Trophoblast cell (in vitro differentiated cells and primary cell): ENCODE measurements at regions not wholly inside any gene's neighbourhood (a gene's known extent, or its start where the extent isn't known, plus 50 kb on each side); places are given as distances from the start of the nearest gene placed in this dataset.

ENCODE experiments used
- DNase-seq, 2 donors: peaks; one replicate each; pipeline ENCODE4 v3.0.0-alpha.2; 2016
- H2AFZ ChIP-seq: 2 replicates; pipeline ENCODE4 v1.6.1; 2013; ENCODE audit warnings: low read length, moderate library complexity, mild to moderate bottlenecking; ENCODE audit not compliant: insufficient read depth, poor library complexity
- H2AK5ac ChIP-seq: 2 replicates; pipeline ENCODE4 v1.6.1; 2013; ENCODE audit warnings: mild to moderate bottlenecking, low read length
- H2BK120ac ChIP-seq: 2 replicates; pipeline ENCODE4 v1.6.1; 2013; ENCODE audit warnings: low read length, mild to moderate bottlenecking, moderate library complexity; ENCODE audit not compliant: insufficient read depth, poor library complexity
- H2BK12ac ChIP-seq: 2 replicates; pipeline ENCODE4 v1.6.1; 2013; ENCODE audit warnings: mild to moderate bottlenecking, low read length, moderate library complexity
- H2BK5ac ChIP-seq: 2 replicates; pipeline ENCODE4 v1.6.1; 2013; ENCODE audit warnings: low read length, low read depth, moderate library complexity, mild to moderate bottlenecking; ENCODE audit not compliant: poor library complexity
- H3K14ac ChIP-seq: 2 replicates; pipeline ENCODE4 v1.6.1; 2013; ENCODE audit warnings: mild to moderate bottlenecking, low read length
- H3K18ac ChIP-seq: 2 replicates; pipeline ENCODE4 v1.6.1; 2013; ENCODE audit warnings: mild to moderate bottlenecking, low read length
- H3K23ac ChIP-seq: 2 replicates; pipeline ENCODE4 v1.6.1; 2013; ENCODE audit warnings: low read length
- H3K27ac ChIP-seq: 2 replicates; pipeline ENCODE4 v1.5.1; 2013; ENCODE audit warnings: low read depth, mild to moderate bottlenecking, inconsistent platforms, low read length, moderate library complexity
- H3K27me3 ChIP-seq: 2 replicates; pipeline ENCODE4 v1.6.1; 2013; ENCODE audit warnings: inconsistent platforms, mild to moderate bottlenecking, low read length, moderate library complexity; ENCODE audit not compliant: insufficient read depth
- H3K36me3 ChIP-seq, 2 experiments: 1 replicate in 1 of 2; 2 replicates in 1 of 2; pipeline ENCODE4 v1.6.1; 2013; ENCODE audit warnings: low read length in 2 of 2, mild to moderate bottlenecking in 2 of 2, moderate library complexity in 1 of 2; ENCODE audit not compliant: insufficient read depth in 2 of 2, control insufficient read depth in 1 of 2
- H3K4ac ChIP-seq: 2 replicates; pipeline ENCODE4 v1.6.1; 2013; ENCODE audit warnings: low read depth, mild to moderate bottlenecking, low read length, moderate library complexity
- H3K4me1 ChIP-seq, 2 experiments: 1 replicate in 1 of 2; 2 replicates in 1 of 2; pipeline ENCODE4 v1.6.1; 2013; ENCODE audit warnings: low read length in 2 of 2, mild to moderate bottlenecking in 2 of 2, moderate library complexity in 1 of 2; ENCODE audit not compliant: insufficient read depth in 2 of 2, control insufficient read depth in 1 of 2
- H3K4me2 ChIP-seq: 2 replicates; pipeline ENCODE4 v1.6.1; 2013; ENCODE audit warnings: inconsistent platforms, mild to moderate bottlenecking, low read length, moderate library complexity
- H3K4me3 ChIP-seq: 2 replicates; pipeline ENCODE4 v1.5.1; 2013; ENCODE audit warnings: mild to moderate bottlenecking, low read depth, low read length, inconsistent platforms
- H3K79me1 ChIP-seq: one replicate; pipeline ENCODE4 v1.6.1; 2013; ENCODE audit warnings: low read length
- H3K79me2 ChIP-seq: 2 replicates; pipeline ENCODE4 v1.6.1; 2013; ENCODE audit warnings: low read length, mild to moderate bottlenecking; ENCODE audit not compliant: control insufficient read depth, insufficient read depth, poor library complexity
- H3K9ac ChIP-seq: 2 replicates; pipeline ENCODE4 v1.6.1; 2013; ENCODE audit warnings: mild to moderate bottlenecking, low read length
- H3K9me3 ChIP-seq: 2 replicates; pipeline ENCODE4 v1.6.1; 2013; ENCODE audit warnings: low read depth, mild to moderate bottlenecking, control low read depth, inconsistent platforms, low read length; ENCODE audit not compliant: insufficient read depth
- H4K12ac ChIP-seq: 2 replicates; pipeline ENCODE4 v1.6.1; 2013; ENCODE audit warnings: low read depth, mild to moderate bottlenecking, low read length, moderate library complexity
- H4K8ac ChIP-seq: 2 replicates; pipeline ENCODE4 v1.6.1; 2013; ENCODE audit warnings: low read depth, mild to moderate bottlenecking, low read length, moderate library complexity
- H4K91ac ChIP-seq: one replicate; pipeline ENCODE4 v1.6.1; 2013; ENCODE audit warnings: low read depth, mild to moderate bottlenecking, low read length, moderate library complexity
- WGBS: extraction: QIAGEN DNeasy Blood & Tissue Kit; methylation state at CpG from one replicate; pipeline ENCODE4 v1.1.7; 2013; ENCODE audit warnings: missing lambda C conversion rate; ENCODE audit not compliant: insufficient read length, insufficient coverage; ENCODE audit errors: extremely low coverage; 5-methylcytosine and 5-hydroxymethylcytosine counted together

GRCh38 chr4:117664706-117665444 lies 369.4 kb upstream of the NDST3 start:
- Histone ChIP-seq H3K4me2 (no peak overlapping the region), H3K18ac (no peak overlapping the region), H3K9me3 (no peaks in the 10 kb centered on the region), H2BK120ac (no peak overlapping the region), H4K91ac (no peak overlapping the region), H2AFZ (no peak overlapping the region), H3K27me3 (no peaks in the 10 kb centered on the region), H3K9ac (no peak overlapping the region), H3K23ac (no peak overlapping the region), H2BK5ac (no peak overlapping the region), H4K12ac (no peak overlapping the region), H3K27ac (no peak overlapping the region), H3K79me2 (no peaks in the 10 kb centered on the region), H2BK12ac (no peak overlapping the region), H3K36me3 (no peaks in the 10 kb centered on the region), H4K8ac (no peak overlapping the region), H3K4me1 (no peaks in the 10 kb centered on the region), H2AK5ac (no peak overlapping the region), H3K14ac (no peak overlapping the region), H3K4me3 (no peak overlapping the region), H3K4ac (no peak overlapping the region), H3K79me1 (no peaks in the 10 kb centered on the region)
- no peak for DNase-seq
- WGBS, result no CpG with 5 or more reads among the region's 3 CpGs

- Histone ChIP-seq H3K79me1 (no peaks in the 10 kb centered on the region), H3K23ac (no peak overlapping the region), H2BK5ac (no peak overlapping the region), H3K27ac (no peak overlapping the region), H3K18ac (no peak overlapping the region), H3K79me2 (no peaks in the 10 kb centered on the region), H3K14ac (no peak overlapping the region), H3K27me3 (no peaks in the 10 kb centered on the region), H3K4ac (no peak overlapping the region), H4K8ac (no peak overlapping the region), H3K4me2 (no peak overlapping the region), H3K36me3 (no peaks in the 10 kb centered on the region), H2AFZ (no peak overlapping the region), H3K9me3 (peaks cover 4% of the 10 kb centered on the region), H3K9ac (no peak overlapping the region), H3K4me3 (no peak overlapping the region), H3K4me1 (no peaks in the 10 kb centered on the region), H4K12ac (no peak overlapping the region), H4K91ac (no peak overlapping the region), H2AK5ac (no peak overlapping the region), H2BK12ac (no peak overlapping the region), H2BK120ac (no peak overlapping the region)
- WGBS, result no CpG with 5 or more reads among the region's 1 CpG
- DNase-seq, result no peak
These were observed 358.1 kb upstream of the NDST3 start for GRCh38 chr4:117676153-117676552.

DNA sequence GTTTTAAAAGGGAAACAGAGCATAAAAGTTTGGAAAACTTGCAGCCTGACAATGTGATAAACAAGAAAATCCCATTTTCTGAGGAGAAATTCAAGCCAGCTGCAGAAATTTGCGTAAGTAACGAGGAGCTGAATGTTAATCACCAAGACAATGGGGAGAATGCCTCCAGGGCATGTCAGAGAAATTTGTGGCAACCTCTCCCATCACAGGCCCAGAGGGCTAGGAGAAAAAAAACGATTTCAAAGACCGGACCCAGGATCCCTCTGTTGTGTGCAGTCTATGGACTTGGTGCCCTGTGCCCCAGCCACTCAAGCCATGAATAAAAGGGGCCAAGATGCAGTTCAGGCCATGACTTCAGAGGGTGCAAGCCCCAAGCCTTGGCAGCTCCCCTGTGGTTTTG lies 355.4 kb upstream of the NDST3 start:
- no peak overlapping the region for H3K23ac ChIP-seq
- no peak overlapping the region for H2BK120ac ChIP-seq
- H3K4me1 ChIP-seq, result no peaks in the 10 kb centered on the region
- no peak overlapping the region for H3K4me3 ChIP-seq
- no peak overlapping the region for H4K8ac ChIP-seq
- H3K79me1 ChIP-seq, result no peaks in the 10 kb centered on the region
- H3K4me2 ChIP-seq, result no peak overlapping the region
- H3K14ac ChIP-seq, result no peak overlapping the region
- H2BK5ac ChIP-seq, result no peak overlapping the region
- H3K9ac ChIP-seq, result no peak overlapping the region
- no peak overlapping the region for H4K12ac ChIP-seq
- WGBS, result no CpG with 5 or more reads among the region's 4 CpGs
- no peak overlapping the region for H3K18ac ChIP-seq
- H3K36me3 ChIP-seq, result no peaks in the 10 kb centered on the region
- no peak overlapping the region for H2AK5ac ChIP-seq
- no peak overlapping the region for H2AFZ ChIP-seq
- no peak overlapping the region for H3K27ac ChIP-seq
- H2BK12ac ChIP-seq, result no peak overlapping the region
- H4K91ac ChIP-seq, result no peak overlapping the region
- no peaks in the 10 kb centered on the region for H3K79me2 ChIP-seq
- DNase-seq, result no peak
- H3K9me3 ChIP-seq, result peaks cover 4% of the 10 kb centered on the region
- no peaks in the 10 kb centered on the region for H3K27me3 ChIP-seq
- no peak overlapping the region for H3K4ac ChIP-seq

DNA sequence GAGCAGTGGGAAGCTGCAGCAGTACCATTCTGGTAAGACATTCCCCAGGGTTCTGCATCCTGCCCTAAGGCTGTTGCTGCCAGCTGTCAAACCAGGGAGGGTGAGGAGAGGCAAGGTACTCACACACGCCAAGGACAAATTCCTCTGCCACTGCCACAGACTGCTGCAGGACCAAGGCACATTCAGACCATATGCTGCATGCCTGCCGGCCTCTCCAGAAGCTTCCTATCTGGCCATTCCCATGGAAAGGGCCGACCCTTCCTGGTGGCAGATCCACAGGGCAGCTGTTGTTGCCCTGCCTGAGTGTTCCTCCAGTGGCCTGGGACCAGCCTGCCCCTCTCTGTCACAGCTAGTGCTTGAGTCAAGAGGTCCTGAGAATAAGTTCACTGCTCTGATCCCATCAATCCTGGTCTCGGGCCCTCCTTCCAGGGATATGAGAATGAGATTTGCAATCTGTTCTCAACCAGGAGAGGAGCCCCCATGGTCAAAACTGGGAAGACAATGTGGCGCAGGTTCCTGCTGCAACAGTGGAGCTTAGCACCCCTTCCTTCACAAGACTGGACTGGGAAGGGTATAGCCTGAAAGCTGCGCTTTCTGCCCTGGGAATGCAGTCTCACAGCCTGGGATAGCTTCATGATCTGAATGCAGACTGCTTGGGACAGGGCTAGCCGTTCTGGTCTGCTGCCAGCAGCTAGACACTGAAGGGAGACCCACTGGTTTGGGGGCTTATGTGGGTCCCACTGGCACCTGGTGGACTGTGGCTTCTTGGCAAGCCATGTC lies 342.5 kb upstream of the NDST3 start:
- H3K14ac ChIP-seq, result no peak overlapping the region
- H3K79me1 ChIP-seq, result no peaks in the 10 kb centered on the region
- H3K27me3 ChIP-seq, result no peaks in the 10 kb centered on the region
- H3K23ac ChIP-seq, result no peak overlapping the region
- H3K18ac ChIP-seq, result no peak overlapping the region
- H2BK12ac ChIP-seq, result no peak overlapping the region
- no peak overlapping the region for H4K8ac ChIP-seq
- no peak overlapping the region for H3K9ac ChIP-seq
- no peak overlapping the region for H2AFZ ChIP-seq
- DNase-seq, result no peak
- H2AK5ac ChIP-seq, result no peak overlapping the region
- H3K9me3 ChIP-seq, result no peaks in the 10 kb centered on the region
- no peaks in the 10 kb centered on the region for H3K79me2 ChIP-seq
- H4K12ac ChIP-seq, result no peak overlapping the region
- H3K36me3 ChIP-seq, result no peaks in the 10 kb centered on the region
- no peak overlapping the region for H3K4ac ChIP-seq
- H2BK5ac ChIP-seq, result no peak overlapping the region
- no peak overlapping the region for H3K27ac ChIP-seq
- H2BK120ac ChIP-seq, result no peak overlapping the region
- no peak overlapping the region for H3K4me3 ChIP-seq
- H4K91ac ChIP-seq, result no peak overlapping the region
- WGBS, result no CpG with 5 or more reads among the region's 7 CpGs
- no peak overlapping the region for H3K4me2 ChIP-seq
- H3K4me1 ChIP-seq, result peaks cover 0 to 4% of the 10 kb centered on the region in 2 experiments
